ENCODE measurements at regions not wholly inside any gene's neighbourhood (a gene's known extent, or its start where the extent isn't known, plus 50 kb on each side); places are given as distances from the start of the nearest gene placed in this dataset.

DNA sequence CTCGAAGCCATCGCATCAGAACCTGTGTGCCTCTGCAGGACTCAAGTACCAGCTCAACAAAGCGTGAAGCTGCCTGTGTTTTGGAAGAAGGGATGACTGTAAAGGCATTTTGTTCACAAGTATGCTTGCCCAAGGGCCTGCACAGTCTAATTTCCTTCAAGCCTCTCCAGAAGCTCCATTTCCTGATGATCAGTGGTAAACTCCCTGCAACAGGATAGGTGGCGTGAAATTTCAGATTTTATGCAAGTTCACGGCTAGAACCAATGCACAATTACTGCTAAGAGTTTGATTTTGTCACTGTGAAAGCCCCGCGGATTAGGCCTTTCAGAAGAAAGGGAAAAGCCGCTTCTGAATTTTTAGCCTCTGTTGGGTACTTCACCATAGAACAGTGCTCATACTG lies 89.2 kb upstream of the TAPT1 start:
- DNase-seq (ENCODE audit: extremely low read depth in 1 of 4, low spot score in 3 of 4) (no peak), FAIRE-seq (no peak), ATAC-seq (no peak)
- no peak overlapping the region for H3K4me2 ChIP-seq (ENCODE audit: insufficient read depth, low read length)
- intact Hi-C loops (cut with micrococcal nuclease) (no loop called here), in situ Hi-C loops (cut with MboI) (no loop called here)
- no peaks in the 10 kb centered on the region for H3K27me3 ChIP-seq (ENCODE audit: control insufficient read depth in 2 of 2, insufficient read depth in 2 of 2, low read length in 2 of 2)
- no peaks in the 10 kb centered on the region for H3K79me2 ChIP-seq (ENCODE audit: control insufficient read depth, insufficient read depth, low read length)
- no TSS peak for BruUV-seq (replicated peaks)
- no peak overlapping the region for H2AFZ ChIP-seq (ENCODE audit: low read depth, low read length)
- no peaks in the 10 kb centered on the region for H3K9me1 ChIP-seq (ENCODE audit: control insufficient read depth, insufficient read depth, low read length)
- no peak overlapping the region for H3K4me3 ChIP-seq
- no peaks in the 10 kb centered on the region for H4K20me1 ChIP-seq (replicated peaks; ENCODE audit: control insufficient read depth, insufficient read depth, low read length)
- WGBS (ENCODE audit: insufficient coverage, low coverage, missing lambda C conversion rate): 1% methylated on average over 8 of the region's 8 CpGs
- ChIA-PET CTCF (ENCODE audit: low intra/inter-chr PET ratio) (no interaction called here), POLR2A (no interaction called here)
- no peak overlapping the region for H3K9ac ChIP-seq (ENCODE audit: insufficient read depth in 1 of 2, low read depth in 2 of 2, low read length in 2 of 2)
- H3K36me3 ChIP-seq (ENCODE audit: control insufficient read depth, insufficient read depth, low read length): no peaks in the 10 kb centered on the region
- H3K27ac ChIP-seq (ENCODE audit: extremely low read depth, low read depth, low read length): no peak overlapping the region
- no peaks in the 10 kb centered on the region for H3K9me3 ChIP-seq (replicated peaks; ENCODE audit: control insufficient read depth, insufficient read depth, low read depth, low read length)
- H3K4me1 ChIP-seq (replicated peaks in 1 of 2; ENCODE audit: control insufficient read depth in 2 of 2, insufficient read depth in 2 of 2, low read length in 2 of 2): no peaks in the 10 kb centered on the region
- TF ChIP-seq CREBBP (IDR thresholded peaks at IDR 0.05; ENCODE audit: low read depth, low read length): no peak
- TF ChIP-seq RBM22 (IDR thresholded peaks at IDR 0.05; ENCODE audit: low read depth, low read length, poor library complexity, severe bottlenecking): no peak
- no peak for TF ChIP-seq HOXB6 (CRISPR knock-in tag; IDR thresholded peaks at IDR 0.05; ENCODE audit: borderline replicate concordance)
- TF ChIP-seq KHSRP (IDR thresholded peaks at IDR 0.05): no peak
- no peak for TF ChIP-seq SRF (CRISPR knock-in tag; IDR thresholded peaks at IDR 0.05)
- no peak for TF ChIP-seq TAF9B (IDR thresholded peaks at IDR 0.05; ENCODE audit: partially characterized antibody)
- TF ChIP-seq, protein P1, sequence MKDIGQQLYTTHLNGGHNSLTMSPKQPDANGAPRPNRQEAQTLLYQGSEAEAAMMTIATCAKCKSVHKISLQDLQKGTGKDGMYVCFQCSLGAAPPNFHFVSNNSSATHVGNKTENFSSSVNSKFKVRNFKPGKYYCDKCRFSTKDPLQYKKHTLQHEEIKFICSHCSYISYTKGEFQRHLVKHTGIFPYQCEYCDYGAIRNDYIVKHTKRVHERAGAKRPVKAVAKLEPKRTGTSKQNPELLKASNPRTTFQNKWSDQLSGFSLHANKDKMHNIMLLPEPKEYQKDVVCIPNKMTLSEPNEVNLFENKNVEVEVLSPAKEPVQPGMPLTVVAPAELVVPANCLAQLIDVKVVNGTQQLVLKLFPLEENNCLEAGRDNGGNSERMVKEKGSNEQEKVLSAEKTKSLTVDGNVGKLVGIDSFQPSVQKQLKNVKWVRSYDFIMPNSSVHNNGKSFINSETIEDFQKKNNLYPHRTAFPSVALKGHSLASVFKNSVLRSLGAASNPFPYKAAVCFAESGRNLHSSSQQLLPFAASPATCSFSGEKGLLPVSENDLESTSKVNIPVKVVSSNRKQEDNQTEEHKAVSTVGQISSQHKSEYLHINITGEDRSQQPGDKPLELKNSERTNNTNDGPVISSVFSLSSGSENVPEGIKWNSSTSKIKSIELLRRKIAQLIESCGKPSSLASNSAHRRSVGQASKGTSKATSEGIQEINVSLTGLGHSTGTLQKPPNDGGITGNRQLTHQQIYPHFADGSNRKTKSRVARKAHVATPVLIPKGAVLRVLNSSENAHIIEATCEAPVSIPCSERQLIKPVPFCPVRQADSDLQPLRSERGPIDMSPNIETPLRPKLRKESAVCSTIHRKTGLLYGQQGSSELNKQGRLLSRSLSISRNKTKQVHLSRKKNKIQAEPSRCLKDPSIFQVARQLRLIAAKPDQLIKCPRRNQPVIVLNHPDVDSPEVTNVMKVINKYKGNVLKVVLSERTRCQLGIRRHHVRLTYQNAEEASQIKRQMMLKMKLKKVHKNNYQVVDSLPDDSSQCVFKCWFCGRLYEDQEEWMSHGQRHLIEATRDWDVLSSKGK (CRISPR knock-in tag; IDR thresholded peaks at IDR 0.05): no peak
- no peak for TF ChIP-seq MXI1 (IDR thresholded peaks at IDR 0.05; ENCODE audit: low read depth, low read length)
- TF ChIP-seq, protein P2, sequence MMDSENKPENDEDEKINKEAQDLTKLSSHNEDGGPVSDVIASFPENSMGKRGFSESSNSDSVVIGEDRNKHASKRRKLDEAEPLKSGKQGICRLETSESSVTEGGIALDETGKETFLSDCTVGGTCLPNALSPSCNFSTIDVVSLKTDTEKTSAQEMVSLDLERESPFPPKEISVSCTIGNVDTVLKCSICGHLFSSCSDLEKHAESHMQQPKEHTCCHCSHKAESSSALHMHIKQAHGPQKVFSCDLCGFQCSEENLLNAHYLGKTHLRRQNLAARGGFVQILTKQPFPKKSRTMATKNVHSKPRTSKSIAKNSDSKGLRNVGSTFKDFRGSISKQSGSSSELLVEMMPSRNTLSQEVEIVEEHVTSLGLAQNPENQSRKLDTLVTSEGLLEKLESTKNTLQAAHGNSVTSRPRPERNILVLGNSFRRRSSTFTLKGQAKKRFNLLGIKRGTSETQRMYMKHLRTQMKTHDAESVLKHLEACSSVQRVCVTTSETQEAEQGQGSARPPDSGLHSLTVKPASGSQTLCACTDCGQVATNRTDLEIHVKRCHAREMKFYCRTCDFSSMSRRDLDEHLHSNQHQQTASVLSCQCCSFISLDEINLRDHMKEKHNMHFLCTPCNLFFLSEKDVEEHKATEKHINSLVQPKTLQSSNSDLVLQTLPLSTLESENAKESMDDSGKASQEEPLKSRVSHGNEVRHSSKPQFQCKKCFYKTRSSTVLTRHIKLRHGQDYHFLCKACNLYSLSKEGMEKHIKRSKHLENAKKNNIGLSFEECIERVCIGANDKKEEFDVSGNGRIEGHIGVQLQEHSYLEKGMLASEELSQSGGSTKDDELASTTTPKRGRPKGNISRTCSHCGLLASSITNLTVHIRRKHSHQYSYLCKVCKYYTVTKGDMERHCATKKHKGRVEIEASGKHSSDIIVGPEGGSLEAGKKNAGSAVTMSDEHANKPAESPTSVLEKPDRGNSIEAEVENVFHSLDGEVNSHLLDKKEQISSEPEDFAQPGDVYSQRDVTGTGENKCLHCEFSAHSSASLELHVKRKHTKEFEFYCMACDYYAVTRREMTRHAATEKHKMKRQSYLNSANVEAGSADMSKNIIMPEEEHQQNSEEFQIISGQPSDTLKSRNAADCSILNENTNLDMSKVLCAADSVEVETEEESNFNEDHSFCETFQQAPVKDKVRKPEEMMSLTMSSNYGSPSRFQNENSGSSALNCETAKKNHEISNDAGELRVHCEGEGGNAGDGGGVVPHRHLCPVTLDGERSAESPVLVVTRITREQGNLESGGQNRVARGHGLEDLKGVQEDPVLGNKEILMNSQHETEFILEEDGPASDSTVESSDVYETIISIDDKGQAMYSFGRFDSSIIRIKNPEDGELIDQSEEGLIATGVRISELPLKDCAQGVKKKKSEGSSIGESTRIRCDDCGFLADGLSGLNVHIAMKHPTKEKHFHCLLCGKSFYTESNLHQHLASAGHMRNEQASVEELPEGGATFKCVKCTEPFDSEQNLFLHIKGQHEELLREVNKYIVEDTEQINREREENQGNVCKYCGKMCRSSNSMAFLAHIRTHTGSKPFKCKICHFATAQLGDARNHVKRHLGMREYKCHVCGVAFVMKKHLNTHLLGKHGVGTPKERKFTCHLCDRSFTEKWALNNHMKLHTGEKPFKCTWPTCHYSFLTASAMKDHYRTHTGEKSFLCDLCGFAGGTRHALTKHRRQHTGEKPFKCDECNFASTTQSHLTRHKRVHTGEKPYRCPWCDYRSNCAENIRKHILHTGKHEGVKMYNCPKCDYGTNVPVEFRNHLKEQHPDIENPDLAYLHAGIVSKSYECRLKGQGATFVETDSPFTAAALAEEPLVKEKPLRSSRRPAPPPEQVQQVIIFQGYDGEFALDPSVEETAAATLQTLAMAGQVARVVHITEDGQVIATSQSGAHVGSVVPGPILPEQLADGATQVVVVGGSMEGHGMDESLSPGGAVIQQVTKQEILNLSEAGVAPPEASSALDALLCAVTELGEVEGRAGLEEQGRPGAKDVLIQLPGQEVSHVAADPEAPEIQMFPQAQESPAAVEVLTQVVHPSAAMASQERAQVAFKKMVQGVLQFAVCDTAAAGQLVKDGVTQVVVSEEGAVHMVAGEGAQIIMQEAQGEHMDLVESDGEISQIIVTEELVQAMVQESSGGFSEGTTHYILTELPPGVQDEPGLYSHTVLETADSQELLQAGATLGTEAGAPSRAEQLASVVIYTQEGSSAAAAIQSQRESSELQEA (IDR thresholded peaks at IDR 0.05; ENCODE audit: low read depth): no peak
- TF ChIP-seq NCOA2 (IDR thresholded peaks at IDR 0.05; ENCODE audit: partially characterized antibody in 2 of 2): no peak
- TF ChIP-seq CBX1 (IDR thresholded peaks at IDR 0.05; ENCODE audit: low read depth): no peak
- TF ChIP-seq U2AF2 (optimal IDR thresholded peaks at IDR 0.05; ENCODE audit: low read depth, low read length): no peak
- TF ChIP-seq ZFP30 (CRISPR knock-in tag; IDR thresholded peaks at IDR 0.05; ENCODE audit: borderline replicate concordance): no peak
